OCI-LY1 (cell line): ENCODE measurements at regions not wholly inside any gene's neighbourhood (a gene's known extent, or its start where the extent isn't known, plus 50 kb on each side); places are given as distances from the start of the nearest gene placed in this dataset.

Experiments
- H2AFZ ChIP-seq: fragments of 200-600 bp; sonication (generic), shearing (Covaris generic); 2 replicates; pipeline ENCODE4 v1.6.0; 2014; ENCODE audit warnings: antibody characterized with exemption, mild to moderate bottlenecking, low read length
- H3F3A ChIP-seq: fragments of 200-600 bp; sonication (generic), shearing (Covaris generic); 2 replicates; pipeline ENCODE4 v1.6.0; 2014; ENCODE audit warnings: mild to moderate bottlenecking, antibody characterized with exemption, low read length, moderate library complexity; ENCODE audit not compliant: insufficient read depth
- H3K27ac ChIP-seq: fragments of 200-600 bp; sonication (generic); 2 replicates; pipeline ENCODE4 v1.5.1; 2014; ENCODE audit warnings: low read length, mixed run types, mild to moderate bottlenecking, low read depth; ENCODE audit not compliant: poor library complexity, severe bottlenecking
- H3K27me3 ChIP-seq: fragments of 200-600 bp; sonication (generic); 2 replicates; pipeline ENCODE4 v1.6.0; 2014; ENCODE audit warnings: antibody characterized with exemption, mild to moderate bottlenecking, low read length, moderate library complexity; ENCODE audit not compliant: insufficient read depth
- H3K36me3 ChIP-seq: fragments of 200-600 bp; sonication (generic); 2 replicates; pipeline ENCODE4 v1.6.1; 2014; ENCODE audit warnings: mild to moderate bottlenecking, antibody characterized with exemption, low read length, moderate library complexity, mixed read lengths; ENCODE audit not compliant: insufficient read depth
- H3K4me1 ChIP-seq: fragments of 200-600 bp; sonication (generic); 2 replicates; pipeline ENCODE4 v1.5.1; 2014; ENCODE audit warnings: mild to moderate bottlenecking, low read length, moderate library complexity; ENCODE audit not compliant: insufficient read depth, severe bottlenecking
- H3K4me2 ChIP-seq: fragments of 200-600 bp; sonication (generic), shearing (Covaris generic); 2 replicates; pipeline ENCODE4 v1.6.1; 2014; ENCODE audit warnings: low read length
- H3K4me3 ChIP-seq: fragments of 200-600 bp; sonication (generic); 2 replicates; pipeline ENCODE4 v1.5.1; 2014; ENCODE audit warnings: low read length, low read depth, mild to moderate bottlenecking, mixed read lengths; ENCODE audit not compliant: poor library complexity, severe bottlenecking
- H3K79me2 ChIP-seq: fragments of 200-600 bp; shearing (Covaris generic); 2 replicates; pipeline ENCODE4 v1.6.1; 2016; ENCODE audit warnings: mixed run types, low read length, mixed read lengths; ENCODE audit not compliant: insufficient read depth
- H3K9ac ChIP-seq: fragments of 200-600 bp; sonication (generic), shearing (Covaris generic); 2 replicates; pipeline ENCODE4 v1.6.1; 2014; ENCODE audit warnings: mild to moderate bottlenecking, low read length, mixed read lengths
- H3K9me2 ChIP-seq: fragments of 200-600 bp; sonication (generic), shearing (Covaris generic); 2 replicates; pipeline ENCODE4 v1.6.1; 2014; ENCODE audit warnings: low read depth, mild to moderate bottlenecking, low read length, mixed read lengths
- H3K9me3 ChIP-seq: fragments of 200-600 bp; shearing (Covaris generic); 2 replicates; pipeline ENCODE4 v1.6.1; 2014; ENCODE audit warnings: low read length, mixed read lengths
- H4K20me1 ChIP-seq: fragments of 200-600 bp; sonication (generic), shearing (Covaris generic); 2 replicates; pipeline ENCODE4 v1.6.0; 2016; ENCODE audit warnings: mild to moderate bottlenecking, low read length; ENCODE audit not compliant: insufficient read depth
- CTCF ChIP-seq: fragments of 200-600 bp; sonication (generic), shearing (Covaris generic); IDR thresholded peaks from 2 replicates; pipeline ENCODE4 v1.5.1; 2017; ENCODE audit warnings: mild to moderate bottlenecking, antibody characterized with exemption, low read length, moderate library complexity, mixed read lengths
- EZH2 ChIP-seq: fragments of 200-600 bp; sonication (generic), shearing (Covaris generic); IDR thresholded peaks from 2 replicates; pipeline ENCODE4 v1.8.0; 2017; ENCODE audit warnings: borderline replicate concordance, mixed run types, mild to moderate bottlenecking, antibody characterized with exemption, low read length, moderate library complexity, mixed read lengths

DNA sequence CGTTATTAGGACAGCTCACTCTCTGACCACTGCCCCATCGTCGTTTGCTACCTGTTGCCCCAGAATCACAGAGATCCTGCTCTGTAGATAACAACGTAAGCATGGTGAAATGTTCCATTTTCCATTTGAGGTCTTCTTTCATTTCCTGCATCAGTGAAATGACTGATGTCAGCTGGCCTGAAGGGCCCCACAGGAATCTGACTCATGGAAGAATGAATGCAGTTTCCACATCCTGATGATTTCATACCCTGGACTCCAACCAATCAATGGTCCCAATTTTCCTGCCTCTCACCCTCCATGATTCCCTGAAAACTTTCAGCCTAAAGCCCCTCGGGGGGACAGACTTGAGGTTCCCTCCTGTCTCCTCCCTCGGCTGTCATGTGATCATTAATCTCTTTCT lies 394.4 kb upstream of the CDH4 start:
- Histone ChIP-seq H3K4me3 (no peak overlapping the region), H3K4me1 (no peaks in the 10 kb centered on the region), H3K36me3 (no peaks in the 10 kb centered on the region), H3K9me2 (no peaks in the 10 kb centered on the region), H3K9ac (no peak overlapping the region), H2AFZ (no peak overlapping the region), H3K27ac (no peak overlapping the region), H3K4me2 (no peak overlapping the region), H3F3A (no peaks in the 10 kb centered on the region), H3K79me2 (no peaks in the 10 kb centered on the region), H3K27me3 (no peaks in the 10 kb centered on the region), H4K20me1 (no peaks in the 10 kb centered on the region), H3K9me3 (no peaks in the 10 kb centered on the region)
- TF ChIP-seq CTCF (no peak), EZH2 (no peak)

- H3K9me3 ChIP-seq: no peaks in the 10 kb centered on the region
- H3K79me2 ChIP-seq: no peaks in the 10 kb centered on the region
- H2AFZ ChIP-seq: no peak overlapping the region
- no peak overlapping the region for H3K9ac ChIP-seq
- no peak overlapping the region for H3K4me2 ChIP-seq
- TF ChIP-seq EZH2: no peak
- no peak for TF ChIP-seq CTCF
- H3K27me3 ChIP-seq: no peaks in the 10 kb centered on the region
- no peaks in the 10 kb centered on the region for H3F3A ChIP-seq
- no peak overlapping the region for H3K4me3 ChIP-seq
- H3K27ac ChIP-seq: no peak overlapping the region
- no peaks in the 10 kb centered on the region for H4K20me1 ChIP-seq
- no peaks in the 10 kb centered on the region for H3K9me2 ChIP-seq
- no peaks in the 10 kb centered on the region for H3K4me1 ChIP-seq
- no peaks in the 10 kb centered on the region for H3K36me3 ChIP-seq
These were observed 389.5 kb upstream of the CDH4 start for GRCh38 chr20:60862601-60863000.

- H3K4me1 ChIP-seq: no peaks in the 10 kb centered on the region
- no peaks in the 10 kb centered on the region for H3K9me2 ChIP-seq
- H4K20me1 ChIP-seq: no peaks in the 10 kb centered on the region
- no peak overlapping the region for H3K4me2 ChIP-seq
- H3K36me3 ChIP-seq: no peaks in the 10 kb centered on the region
- H3F3A ChIP-seq: no peaks in the 10 kb centered on the region
- H3K4me3 ChIP-seq: no peak overlapping the region
- no peak overlapping the region for H2AFZ ChIP-seq
- no peak overlapping the region for H3K27ac ChIP-seq
- H3K27me3 ChIP-seq: no peaks in the 10 kb centered on the region
- no peak for TF ChIP-seq CTCF
- no peak for TF ChIP-seq EZH2
- no peak overlapping the region for H3K9ac ChIP-seq
- H3K79me2 ChIP-seq: no peaks in the 10 kb centered on the region
- no peaks in the 10 kb centered on the region for H3K9me3 ChIP-seq
These were observed 388.5 kb upstream of the CDH4 start for GRCh38 chr20:60863548-60863947.
